Mesendoderm (in vitro differentiated cells): ENCODE measurements at regions not wholly inside any gene's neighbourhood (a gene's known extent, or its start where the extent isn't known, plus 50 kb on each side); places are given as distances from the start of the nearest gene placed in this dataset.
A peak's percentile ranks its signal among the peaks of the same experiment; 100 is the strongest.

ENCODE experiments used
- DNase-seq: peaks from one replicate; pipeline ENCODE4 v3.0.0; 2013
- H2AK5ac ChIP-seq: 2 replicates; pipeline ENCODE4 v1.6.1; 2013; ENCODE audit warnings: low read length, inconsistent platforms
- H2BK120ac ChIP-seq: 2 replicates; pipeline ENCODE4 v1.6.1; 2013; ENCODE audit warnings: low read depth, mild to moderate bottlenecking, low read length, moderate library complexity, mixed read lengths
- H2BK15ac ChIP-seq: replicated peaks from 2 replicates; pipeline ENCODE4 v1.6.1; 2013; ENCODE audit warnings: low read depth, mild to moderate bottlenecking, moderate library complexity
- H2BK5ac ChIP-seq: 2 replicates; pipeline ENCODE4 v1.6.1; 2013; ENCODE audit warnings: low read length, inconsistent platforms
- H3K18ac ChIP-seq: 2 replicates; pipeline ENCODE4 v1.6.1; 2013; ENCODE audit warnings: mild to moderate bottlenecking, low read length, mixed read lengths
- H3K23ac ChIP-seq: one replicate; pipeline ENCODE4 v1.6.1; 2013; ENCODE audit warnings: low read length
- H3K27ac ChIP-seq: 2 replicates; pipeline ENCODE4 v1.5.1; 2013; ENCODE audit warnings: low read depth, mild to moderate bottlenecking, inconsistent platforms, low read length, moderate library complexity
- H3K27me3 ChIP-seq: 2 replicates; pipeline ENCODE4 v1.6.1; 2013; ENCODE audit warnings: low read length, control low read depth, mild to moderate bottlenecking, inconsistent platforms; ENCODE audit not compliant: insufficient read depth, poor library complexity
- H3K36me3 ChIP-seq: 2 replicates; pipeline ENCODE4 v1.6.1; 2013; ENCODE audit warnings: low read length, inconsistent platforms; ENCODE audit not compliant: control insufficient read depth, insufficient read depth
- H3K4ac ChIP-seq: one replicate; pipeline ENCODE4 v1.6.1; 2013; ENCODE audit warnings: low read depth, mild to moderate bottlenecking, low read length, moderate library complexity
- H3K4me1 ChIP-seq: 2 replicates; pipeline ENCODE4 v1.6.1; 2013; ENCODE audit warnings: low read depth, low read length, inconsistent platforms; ENCODE audit not compliant: control insufficient read depth
- H3K4me2 ChIP-seq: 2 replicates; pipeline ENCODE4 v1.6.1; 2013; ENCODE audit warnings: low read length
- H3K4me3 ChIP-seq: 2 replicates; pipeline ENCODE4 v1.5.1; 2013; ENCODE audit warnings: mild to moderate bottlenecking, low read length
- H3K56ac ChIP-seq: one replicate; pipeline ENCODE4 v1.6.1; 2013; ENCODE audit warnings: low read length
- H3K79me1 ChIP-seq: 2 replicates; pipeline ENCODE4 v1.6.1; 2013; ENCODE audit warnings: low read length, inconsistent platforms
- H3K79me2 ChIP-seq: 2 replicates; pipeline ENCODE4 v1.6.1; 2013; ENCODE audit warnings: mild to moderate bottlenecking, low read length; ENCODE audit not compliant: control insufficient read depth, insufficient read depth
- H3K9ac ChIP-seq: 2 replicates; pipeline ENCODE4 v1.6.1; 2013; ENCODE audit warnings: low read length, inconsistent platforms
- H4K5ac ChIP-seq: one replicate; pipeline ENCODE4 v1.6.1; 2013; ENCODE audit warnings: low read length
- H4K8ac ChIP-seq: one replicate; pipeline ENCODE4 v1.6.1; 2013; ENCODE audit warnings: low read depth, mild to moderate bottlenecking, control low read depth, low read length, moderate library complexity
- whole genome bisulfite sequencing: extraction: QIAGEN DNeasy Blood & Tissue Kit; methylation state at CpG from one replicate; pipeline ENCODE4 v1.1.7; 2013; ENCODE audit warnings: low lambda C conversion rate, missing lambda C conversion rate; ENCODE audit not compliant: insufficient coverage; ENCODE audit errors: extremely low coverage; 5-methylcytosine and 5-hydroxymethylcytosine counted together

DNA sequence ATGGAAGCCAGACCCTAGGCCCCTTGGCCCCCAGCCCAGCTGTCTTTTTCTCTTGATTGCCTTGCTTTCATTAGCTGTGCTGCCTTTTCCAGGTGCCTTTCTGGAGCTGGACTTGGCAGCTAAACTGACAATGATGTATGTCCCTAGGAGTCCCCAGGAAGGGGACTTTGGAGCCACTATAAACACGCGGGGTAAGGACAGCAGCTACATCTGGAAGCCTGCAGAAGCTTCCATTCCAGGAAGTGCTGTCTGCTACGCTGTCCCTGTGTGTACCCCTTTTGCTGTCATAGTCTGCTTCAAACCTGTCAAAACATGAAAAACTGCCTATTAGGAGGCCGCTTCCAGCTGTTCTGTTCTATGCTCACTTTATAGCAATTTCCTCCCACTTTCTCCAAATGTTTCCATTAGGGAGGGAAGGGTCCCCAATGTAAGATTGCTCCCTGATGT is 153.3 kb upstream of the RAG2 start:
- Histone ChIP-seq H3K18ac (no peak overlapping the region), H3K4me2 (no peak overlapping the region), H3K56ac (no peak overlapping the region), H3K36me3 (no peaks in the 10 kb centered on the region), H3K23ac (no peak overlapping the region), H4K5ac (no peak overlapping the region), H2BK120ac (no peak overlapping the region), H4K8ac (no peak overlapping the region), H3K27ac (no peak overlapping the region), H3K4ac (no peak overlapping the region), H3K4me3 (no peak overlapping the region), H3K79me1 (no peaks in the 10 kb centered on the region), H3K79me2 (no peaks in the 10 kb centered on the region), H2BK15ac (no peak overlapping the region), H3K9ac (no peak overlapping the region), H3K4me1 (no peaks in the 10 kb centered on the region), H2AK5ac (no peak overlapping the region), H2BK5ac (no peak overlapping the region), H3K27me3 (no peaks in the 10 kb centered on the region)
- DNase-seq: no peak
- WGBS: no CpG with 5 or more reads among the region's 4 CpGs

DNA sequence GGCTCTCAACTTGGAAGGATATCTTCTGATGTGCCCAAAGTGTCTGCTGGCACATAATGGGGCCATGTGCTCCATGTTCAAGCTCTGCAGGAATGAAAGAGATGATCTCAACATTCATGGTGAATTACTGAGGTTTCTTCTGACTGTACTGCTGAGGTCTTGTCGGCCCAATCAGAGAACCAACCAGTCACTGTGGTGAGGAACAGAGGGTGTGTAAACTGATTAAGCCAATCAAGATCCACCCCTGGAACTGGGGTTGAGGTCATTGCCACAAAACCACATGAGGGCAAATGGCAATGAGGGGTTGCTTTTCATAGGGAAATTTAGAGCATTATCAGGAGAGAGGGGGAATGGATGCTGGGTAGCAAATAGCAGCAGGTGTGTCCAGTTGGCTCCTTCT is 152.3 kb upstream of the RAG2 start:
- no peak overlapping the region for H3K4me2 ChIP-seq
- H3K36me3 ChIP-seq: no peaks in the 10 kb centered on the region
- no peak overlapping the region for H3K9ac ChIP-seq
- no peak overlapping the region for H3K23ac ChIP-seq
- no peak overlapping the region for H2BK120ac ChIP-seq
- H3K27me3 ChIP-seq: no peaks in the 10 kb centered on the region
- H3K27ac ChIP-seq: no peak overlapping the region
- peak; percentile 7 for DNase-seq
- H2BK15ac ChIP-seq: no peak overlapping the region
- H3K4me1 ChIP-seq: no peaks in the 10 kb centered on the region
- H2AK5ac ChIP-seq: no peak overlapping the region
- WGBS: no CpG with 5 or more reads among the region's 1 CpG
- no peak overlapping the region for H3K56ac ChIP-seq
- H4K5ac ChIP-seq: no peak overlapping the region
- no peak overlapping the region for H2BK5ac ChIP-seq
- no peaks in the 10 kb centered on the region for H3K79me1 ChIP-seq
- H4K8ac ChIP-seq: no peak overlapping the region
- no peak overlapping the region for H3K4me3 ChIP-seq
- H3K18ac ChIP-seq: no peak overlapping the region
- no peaks in the 10 kb centered on the region for H3K79me2 ChIP-seq
- H3K4ac ChIP-seq: no peak overlapping the region

DNA sequence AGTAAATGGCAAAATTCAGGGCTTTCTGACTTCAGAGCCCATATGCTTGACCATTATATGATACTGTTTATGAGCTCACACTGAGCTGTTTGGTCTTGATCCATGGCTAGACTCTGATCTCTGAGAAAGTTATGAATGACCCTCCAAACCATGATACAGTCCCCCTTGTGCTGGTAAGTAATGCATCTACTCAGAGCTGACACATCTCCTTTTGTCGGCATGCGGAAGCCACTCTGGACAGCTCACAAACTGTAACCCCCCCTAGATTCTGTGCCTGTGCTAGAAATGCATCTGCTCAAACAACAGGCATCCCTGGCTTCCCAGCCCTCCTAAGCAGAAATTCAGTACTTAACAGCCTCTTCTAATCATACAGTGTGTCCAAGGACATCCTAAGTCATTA is 150.8 kb upstream of the RAG2 start:
- Histone ChIP-seq H3K4ac (no peak overlapping the region), H3K79me1 (no peaks in the 10 kb centered on the region), H3K27me3 (no peaks in the 10 kb centered on the region), H3K9ac (no peak overlapping the region), H3K4me2 (no peak overlapping the region), H2BK15ac (no peak overlapping the region), H2BK120ac (no peak overlapping the region), H4K8ac (no peak overlapping the region), H4K5ac (no peak overlapping the region), H3K4me3 (no peak overlapping the region), H3K27ac (no peak overlapping the region), H3K18ac (no peak overlapping the region), H3K36me3 (no peaks in the 10 kb centered on the region), H3K4me1 (no peaks in the 10 kb centered on the region), H3K23ac (no peak overlapping the region), H3K56ac (no peak overlapping the region), H2AK5ac (no peak overlapping the region), H3K79me2 (no peaks in the 10 kb centered on the region), H2BK5ac (no peak overlapping the region)
- DNase-seq: no peak
- WGBS: no CpG with 5 or more reads among the region's 2 CpGs

DNA sequence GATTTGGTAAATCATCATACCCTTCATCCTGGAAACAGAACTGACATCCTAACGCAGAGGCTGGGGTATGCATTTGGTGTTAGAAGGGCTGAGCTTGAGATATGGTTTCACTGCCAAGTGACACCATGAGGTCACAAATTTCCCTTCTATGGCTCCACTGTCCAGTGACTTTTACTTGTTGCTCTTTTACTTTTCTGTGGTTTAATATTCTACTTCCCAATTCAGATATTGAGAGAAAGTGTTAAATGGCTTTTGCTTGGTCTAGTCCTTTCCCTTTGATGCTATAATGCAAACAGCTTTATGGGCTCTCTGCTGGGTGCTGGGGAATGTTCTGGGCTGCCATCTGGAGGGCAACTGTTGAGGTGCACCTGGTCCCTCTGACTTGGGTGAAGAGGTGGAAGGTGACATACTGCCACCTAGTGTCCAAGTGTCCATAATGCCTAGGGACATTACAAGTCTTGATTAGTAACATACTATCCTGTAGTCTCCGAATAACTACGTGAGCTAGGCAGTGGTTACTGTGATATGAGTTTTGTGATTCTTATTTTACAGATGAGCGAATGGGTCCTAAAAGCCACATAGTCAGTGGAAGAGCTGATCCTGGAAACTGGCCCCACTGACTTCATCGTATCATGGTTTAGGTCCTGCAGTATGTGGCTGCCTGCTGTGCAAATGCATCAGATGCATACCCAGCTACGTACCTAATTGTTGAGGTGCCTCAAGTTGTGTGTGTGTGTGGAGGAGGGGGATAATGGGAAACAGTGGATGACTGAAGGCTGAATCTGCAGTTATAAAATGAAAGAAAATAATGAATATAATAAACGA is 149.1 kb upstream of the RAG2 start:
- no peak overlapping the region for H2AK5ac ChIP-seq
- no peaks in the 10 kb centered on the region for H3K79me1 ChIP-seq
- H3K4me2 ChIP-seq: no peak overlapping the region
- H3K18ac ChIP-seq: no peak overlapping the region
- 100% methylated on average over 1 of the region's 7 CpGs for WGBS
- H3K4me3 ChIP-seq: no peak overlapping the region
- H2BK15ac ChIP-seq: no peak overlapping the region
- H3K56ac ChIP-seq: peak overlapping the region; percentile 5
- no peak overlapping the region for H2BK120ac ChIP-seq
- H3K36me3 ChIP-seq: no peaks in the 10 kb centered on the region
- no peak overlapping the region for H3K27ac ChIP-seq
- H3K4ac ChIP-seq: no peak overlapping the region
- no peaks in the 10 kb centered on the region for H3K27me3 ChIP-seq
- H4K8ac ChIP-seq: no peak overlapping the region
- H4K5ac ChIP-seq: no peak overlapping the region
- no peak overlapping the region for H3K9ac ChIP-seq
- no peak overlapping the region for H3K23ac ChIP-seq
- no peaks in the 10 kb centered on the region for H3K4me1 ChIP-seq
- peak; percentile 92 for DNase-seq
- no peaks in the 10 kb centered on the region for H3K79me2 ChIP-seq
- H2BK5ac ChIP-seq: no peak overlapping the region

DNA sequence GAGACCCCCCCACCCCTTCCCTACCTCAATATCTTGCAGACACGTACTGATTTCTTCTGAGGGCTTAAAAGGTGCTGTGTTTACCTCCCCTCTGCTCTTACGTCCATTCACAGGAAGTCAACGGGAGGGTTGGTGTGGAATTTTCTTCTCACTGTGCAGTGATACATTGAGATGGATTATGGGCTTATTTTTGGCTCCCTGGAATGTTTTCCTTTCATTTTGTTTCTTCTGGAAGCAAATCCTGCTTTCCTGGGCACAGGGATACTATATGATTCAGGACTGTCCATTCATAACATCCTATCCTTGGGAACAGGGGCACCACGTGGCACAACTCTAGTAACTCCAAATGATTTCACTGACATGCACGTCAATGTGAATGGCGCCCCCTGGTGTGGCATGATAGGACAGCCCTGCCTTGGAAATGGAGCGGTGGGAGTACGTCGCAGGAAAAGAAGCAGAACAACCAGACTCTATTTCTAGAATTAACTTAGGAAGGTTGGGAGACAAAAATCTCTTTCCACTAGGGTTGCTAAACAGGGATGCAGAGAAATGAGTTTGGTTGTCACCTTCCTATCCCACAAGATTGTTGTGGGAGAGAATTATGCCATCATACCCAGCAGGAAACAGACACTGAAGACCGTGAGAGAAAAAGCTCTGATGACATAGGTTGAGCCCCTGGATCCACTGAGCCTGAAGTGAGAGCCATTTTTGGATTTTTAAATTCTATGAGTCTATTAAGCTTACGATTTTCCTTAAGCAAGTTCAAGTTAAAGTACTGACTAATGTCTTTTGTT is 146.5 kb upstream of the RAG2 start:
- Histone ChIP-seq H3K18ac (no peak overlapping the region), H3K79me1 (no peaks in the 10 kb centered on the region), H3K79me2 (no peaks in the 10 kb centered on the region), H4K8ac (no peak overlapping the region), H2BK5ac (no peak overlapping the region), H3K4me1 (no peaks in the 10 kb centered on the region), H3K56ac (no peak overlapping the region), H3K9ac (no peak overlapping the region), H2AK5ac (no peak overlapping the region), H3K23ac (no peak overlapping the region), H2BK15ac (no peak overlapping the region), H3K27me3 (no peaks in the 10 kb centered on the region), H3K4ac (no peak overlapping the region), H3K4me3 (no peak overlapping the region), H4K5ac (no peak overlapping the region), H3K4me2 (no peak overlapping the region), H3K36me3 (no peaks in the 10 kb centered on the region), H2BK120ac (no peak overlapping the region), H3K27ac (no peak overlapping the region)
- DNase-seq: peak; percentile 80
- no CpG with 5 or more reads among the region's 11 CpGs for WGBS
